Upper lobe of right lung (tissue), 1 donor: ENCODE measurements at regions not wholly inside any gene's neighbourhood (a gene's known extent, or its start where the extent isn't known, plus 50 kb on each side); places are given as distances from the start of the nearest gene placed in this dataset.
A peak's percentile ranks its signal among the peaks of the same experiment; 100 is the strongest.

Source experiments
- ATAC-seq: fragments of 200-7000 bp; cut with Tn5 transposase; one replicate; pipeline ENCODE4 v1.9.1; 2020; ENCODE audit warnings: mild to moderate bottlenecking, moderate library complexity
- DNase-seq: peaks from one replicate; pipeline ENCODE4 v3.0.0-alpha.2; 2020
- H3K27ac ChIP-seq: fragments of 200-600 bp; one replicate; pipeline ENCODE4 v1.8.0; 2022
- H3K27me3 ChIP-seq: fragments of 200-600 bp; one replicate; pipeline ENCODE4 v1.8.0; 2022; ENCODE audit warnings: mild to moderate bottlenecking
- H3K36me3 ChIP-seq: fragments of 200-600 bp; one replicate; pipeline ENCODE4 v1.8.0; 2022
- H3K4me1 ChIP-seq: fragments of 200-600 bp; one replicate; pipeline ENCODE4 v1.8.0; 2022
- H3K4me3 ChIP-seq: fragments of 200-600 bp; one replicate; pipeline ENCODE4 v1.8.0; 2022; ENCODE audit warnings: mild to moderate bottlenecking
- H3K9me3 ChIP-seq: fragments of 200-600 bp; one replicate; pipeline ENCODE4 v1.8.0; 2022
- CTCF ChIP-seq: fragments of 200-600 bp; IDR thresholded peaks from one replicate; pipeline ENCODE4 v1.8.0; 2022; ENCODE audit warnings: antibody characterized with exemption
- intact Hi-C: fragments of 100-400 bp; cut with DNase I; formaldehyde crosslinking; loops from one replicate; pipeline ENCODE4 v1.11.0; 2022
- donor health status: DM: no; HTN: yes; CAD: no; lungs with severe emphysema.

DNA sequence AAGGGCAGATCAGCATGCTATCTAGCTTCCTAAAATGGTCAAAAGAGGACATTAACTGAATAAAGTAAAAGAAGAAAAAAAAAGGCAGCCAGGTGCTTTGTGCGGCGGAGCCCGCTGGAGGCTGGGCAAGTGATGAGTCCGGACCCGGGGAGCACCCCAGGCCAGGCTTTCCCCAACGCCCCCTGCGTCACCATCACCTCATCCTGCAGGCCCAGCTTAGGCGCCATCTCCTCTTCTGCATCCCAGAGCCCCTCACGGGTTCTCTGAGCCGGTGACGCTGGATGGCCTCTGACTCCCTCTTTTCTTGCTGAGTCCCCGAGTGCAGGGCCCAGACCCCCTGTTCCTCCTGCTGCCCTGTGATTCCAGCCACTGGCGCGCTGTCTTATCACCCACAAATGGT, 250.1 kb downstream of the TBXT start:
- H3K4me1 ChIP-seq: no peaks in the 10 kb centered on the region
- no peaks in the 10 kb centered on the region for H3K36me3 ChIP-seq
- H3K9me3 ChIP-seq: no peaks in the 10 kb centered on the region
- H3K27me3 ChIP-seq: no peaks in the 10 kb centered on the region
- DNase-seq (no peak), ATAC-seq (peak; percentile 27)
- no peak for TF ChIP-seq CTCF
- intact Hi-C loops: no loop called here
- H3K4me3 ChIP-seq: no peak overlapping the region
- H3K27ac ChIP-seq: no peak overlapping the region

DNA sequence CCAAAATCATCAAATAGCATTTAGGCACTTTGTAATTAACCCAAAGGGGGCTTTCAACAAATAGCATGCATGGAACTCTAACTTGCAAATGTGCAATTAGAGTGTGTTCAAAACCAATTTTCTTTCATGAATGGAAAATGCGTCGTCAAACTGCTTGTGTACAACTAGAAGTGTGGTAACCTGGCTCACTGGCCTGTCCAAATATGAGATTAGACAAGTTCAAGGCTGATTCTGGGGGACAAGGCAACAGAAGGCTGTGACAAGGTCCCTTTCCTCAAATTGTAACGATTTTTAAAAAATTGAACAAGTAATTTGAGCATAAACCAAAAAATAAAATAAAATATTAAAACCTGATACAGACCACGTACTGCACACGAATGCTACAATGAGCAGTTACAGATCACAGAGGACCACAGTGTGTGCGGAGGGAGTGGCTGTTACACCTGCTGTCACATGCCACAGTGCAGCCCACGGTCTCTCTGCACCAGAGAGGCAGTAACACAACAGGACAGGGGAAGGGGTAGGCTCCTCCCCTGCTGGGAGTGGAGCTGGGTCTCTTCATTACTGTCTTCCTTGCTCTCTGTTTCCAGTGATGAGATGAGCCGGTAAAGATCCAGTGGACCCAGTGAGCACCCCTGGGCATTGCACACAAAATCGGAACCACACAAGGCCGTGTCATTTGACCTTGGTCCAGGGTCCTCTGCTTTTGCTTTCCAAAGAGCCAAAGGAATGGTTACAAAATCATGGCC, 252.2 kb upstream of the PDE10A start:
- TF ChIP-seq CTCF: no peak
- Histone ChIP-seq H3K9me3 (no peaks in the 10 kb centered on the region), H3K4me1 (no peaks in the 10 kb centered on the region), H3K4me3 (no peak overlapping the region), H3K27me3 (no peaks in the 10 kb centered on the region), H3K27ac (no peak overlapping the region), H3K36me3 (no peaks in the 10 kb centered on the region)
- ATAC-seq (peak; percentile 32), DNase-seq (no peak)
- intact Hi-C loops: no loop called here

DNA sequence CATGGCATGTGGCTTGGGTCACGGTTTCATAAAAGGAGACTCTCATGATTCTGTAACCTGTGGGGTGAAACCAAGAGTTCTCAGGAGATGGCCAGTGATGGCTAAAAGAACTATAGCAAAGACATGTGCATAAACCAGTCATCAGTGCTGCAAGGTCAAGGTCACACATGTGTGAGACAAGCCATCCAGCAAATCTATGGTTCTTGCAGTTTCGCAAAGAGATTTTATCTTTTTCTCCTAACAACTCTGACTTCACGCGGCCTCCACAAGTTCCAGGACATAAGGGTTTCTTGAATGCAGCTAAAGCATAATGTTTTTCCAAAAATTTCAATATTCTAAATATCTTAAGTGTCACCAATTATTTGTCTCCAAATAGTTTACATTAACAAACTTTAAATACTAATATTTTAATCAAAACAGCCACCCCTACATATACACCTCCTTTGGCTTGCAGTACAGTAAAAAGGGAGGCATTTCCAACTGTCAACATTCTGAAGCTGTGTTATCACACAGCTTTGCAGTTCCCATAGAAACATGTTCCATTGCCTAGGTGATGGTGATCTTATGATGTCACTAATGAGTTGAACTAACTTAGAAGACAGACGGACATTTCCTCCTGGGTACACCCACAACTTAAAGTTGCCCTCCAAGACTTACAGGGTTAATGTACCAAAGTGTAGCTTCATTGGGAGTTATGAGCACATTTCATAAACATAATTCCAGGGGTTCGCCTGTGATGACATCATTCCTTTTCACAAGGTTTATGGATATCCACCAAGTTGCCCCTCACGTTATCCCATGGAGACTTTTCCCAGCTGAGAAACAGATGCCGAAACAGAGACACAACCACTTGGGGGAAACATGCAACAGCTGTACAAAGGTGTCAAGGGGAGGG, 250.9 kb upstream of the PDE10A start:
- intact Hi-C loops: no loop called here
- H3K27ac ChIP-seq: no peak overlapping the region
- no peak for TF ChIP-seq CTCF
- DNase-seq (no peak), ATAC-seq (no peak)
- no peaks in the 10 kb centered on the region for H3K36me3 ChIP-seq
- no peaks in the 10 kb centered on the region for H3K9me3 ChIP-seq
- no peak overlapping the region for H3K4me3 ChIP-seq
- no peaks in the 10 kb centered on the region for H3K4me1 ChIP-seq
- H3K27me3 ChIP-seq: no peaks in the 10 kb centered on the region

- Histone ChIP-seq H3K27me3 (no peaks in the 10 kb centered on the region), H3K4me1 (no peaks in the 10 kb centered on the region), H3K4me3 (no peak overlapping the region), H3K27ac (no peak overlapping the region), H3K36me3 (no peaks in the 10 kb centered on the region), H3K9me3 (no peaks in the 10 kb centered on the region)
- no peak for ATAC-seq
- no peak for TF ChIP-seq CTCF
- no peak for DNase-seq
- intact Hi-C loops: no loop called here
These were observed 247.3 kb upstream of the PDE10A start for GRCh38 chr6:165910184-165910966.

DNA sequence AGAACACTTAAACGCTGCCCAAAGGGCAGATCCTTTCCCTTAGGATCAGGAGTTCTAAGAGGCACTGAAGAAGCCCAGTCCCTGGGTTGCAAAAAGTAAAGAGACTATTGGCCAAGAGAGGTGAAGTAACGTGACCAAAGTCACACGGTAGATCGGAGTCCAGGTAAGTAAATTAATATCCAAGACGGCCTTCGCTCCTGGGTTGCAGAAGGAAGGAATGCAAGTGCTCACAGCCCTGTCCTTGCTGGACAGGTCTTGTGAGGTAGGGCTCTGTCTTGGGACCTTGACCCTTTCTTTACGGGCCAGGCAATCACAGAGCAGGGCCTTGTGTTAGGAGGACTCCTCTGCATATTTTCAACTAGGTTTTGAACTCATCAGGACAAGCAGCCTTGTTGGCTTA, 243.7 kb upstream of the PDE10A start:
- intact Hi-C loops: no loop called here
- Histone ChIP-seq H3K27me3 (no peaks in the 10 kb centered on the region), H3K36me3 (no peaks in the 10 kb centered on the region), H3K4me3 (no peak overlapping the region), H3K4me1 (no peaks in the 10 kb centered on the region), H3K9me3 (no peaks in the 10 kb centered on the region), H3K27ac (no peak overlapping the region)
- no peak for TF ChIP-seq CTCF
- ATAC-seq (peak; percentile 12), DNase-seq (no peak)
